A673 (cell line): ENCODE measurements at regions not wholly inside any gene's neighbourhood (a gene's known extent, or its start where the extent isn't known, plus 50 kb on each side); places are given as distances from the start of the nearest gene placed in this dataset.

Experiments used
- BruUV-seq: library from RNA; stranded (reverse); fragments of 400-500 nt; replicated peaks from 2 replicates; lab custom pipeline; 2021; lab: Mats Ljungman, UMichigan
- CTCF ChIA-PET: fragments of 300-600 bp; sonication (Branson Sonifier 250); formaldehyde crosslinking; loops from one replicate; lab custom pipeline; 2022; ENCODE audit warnings: antibody characterized with exemption; lab: Charles Lee
- POLR2A ChIA-PET: fragments of 300-600 bp; sonication (Branson Sonifier 250); formaldehyde crosslinking; loops from one replicate; lab custom pipeline; 2022; ENCODE audit warnings: antibody characterized with exemption; ENCODE audit not compliant: low non-redundant PET; lab: Charles Lee
- DNase-seq: peaks from one replicate; pipeline ENCODE4 v3.0.0-alpha.2; 2015; ENCODE audit warnings: low spot score
- H3K27ac ChIP-seq: fragments of 200-600 bp; sonication (generic); 2 replicates; pipeline ENCODE4 v1.5.1; 2016; ENCODE audit warnings: mixed run types, low read depth, mild to moderate bottlenecking, mixed read lengths, antibody characterized with exemption, low read length; ENCODE audit not compliant: poor library complexity, severe bottlenecking
- H3K27me3 ChIP-seq: fragments of 200-600 bp; sonication (generic); replicated peaks from 2 replicates; pipeline ENCODE4 v1.6.1; 2017; ENCODE audit warnings: mixed run types, low read depth, mild to moderate bottlenecking, mixed read lengths, antibody characterized with exemption, low read length; ENCODE audit not compliant: insufficient read depth, poor library complexity
- H3K36me3 ChIP-seq: fragments of 200-600 bp; sonication (generic); 2 replicates; pipeline ENCODE4 v1.6.1; 2016; ENCODE audit warnings: mixed run types, mild to moderate bottlenecking, mixed read lengths, antibody characterized with exemption, low read length; ENCODE audit not compliant: insufficient read depth, poor library complexity, severe bottlenecking
- H3K4me1 ChIP-seq: fragments of 200-600 bp; sonication (generic); 2 replicates; pipeline ENCODE4 v1.6.1; 2017; ENCODE audit warnings: mixed run types, mild to moderate bottlenecking, mixed read lengths, antibody characterized with exemption, low read length; ENCODE audit not compliant: insufficient read depth, poor library complexity, severe bottlenecking
- H3K4me3 ChIP-seq: fragments of 200-600 bp; sonication (generic); 2 replicates; pipeline ENCODE4 v1.5.1; 2016; ENCODE audit warnings: low read depth, mixed run types, mild to moderate bottlenecking, mixed read lengths, low read length; ENCODE audit not compliant: poor library complexity, severe bottlenecking
- H3K9me3 ChIP-seq: fragments of 200-600 bp; sonication (generic); 2 replicates; pipeline ENCODE4 v1.6.1; 2016; ENCODE audit warnings: mixed run types, low read depth, mild to moderate bottlenecking, mixed read lengths, antibody characterized with exemption, low read length; ENCODE audit not compliant: poor library complexity, severe bottlenecking
- EZH2 ChIP-seq: fragments of 200-600 bp; sonication (generic); IDR thresholded peaks from 2 replicates; pipeline ENCODE4 v1.6.1; 2017; ENCODE audit warnings: borderline replicate concordance, low read depth, mild to moderate bottlenecking, mixed read lengths, antibody characterized with exemption, low read length; ENCODE audit not compliant: poor library complexity, severe bottlenecking
- intact Hi-C: fragments of 100-400 bp; cut with micrococcal nuclease; formaldehyde crosslinking; loops from one replicate; pipeline ENCODE4 v1.10.0; 2022; ENCODE audit not compliant: unreplicated experiment
- TF ChIP-seq, protein P1 (sequence below): fragments of 300-800, 200-600 bp; sonication (generic); conservative IDR thresholded peaks from 2 replicates; pipeline ENCODE4 v1.5.1; 2017; ENCODE audit warnings: low read depth, mild to moderate bottlenecking, antibody characterized with exemption, low read length, moderate library complexity, mixed read lengths

DNA sequence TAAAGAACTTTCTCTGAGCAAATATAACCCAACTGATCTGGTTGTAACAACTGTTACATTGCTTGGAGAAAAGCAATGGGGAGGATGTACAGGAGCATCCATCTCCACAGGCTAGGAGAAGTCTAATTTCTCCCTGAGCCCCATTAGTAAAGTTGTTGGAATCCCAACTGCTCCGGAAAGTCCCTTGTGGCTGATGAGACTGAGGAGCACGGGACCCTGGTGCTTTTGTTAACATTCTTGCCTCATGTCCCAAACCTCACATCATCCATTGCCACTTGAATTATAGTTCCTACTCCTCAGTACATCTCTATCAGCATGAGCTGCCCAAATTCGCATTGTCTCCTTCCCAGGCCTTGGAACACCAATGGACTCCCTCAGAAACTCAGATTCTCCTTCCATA, 260.6 kb upstream of the BMP2 start:
- intact Hi-C loops = no loop called here
- POLR2A ChIA-PET = no interaction called here
- DNase-seq = no peak
- Histone ChIP-seq H3K9me3 (no peaks in the 10 kb centered on the region), H3K36me3 (no peaks in the 10 kb centered on the region), H3K4me3 (no peak overlapping the region), H3K4me1 (no peaks in the 10 kb centered on the region), H3K27ac (no peak overlapping the region), H3K27me3 (no peaks in the 10 kb centered on the region)
- BruUV-seq = no TSS peak
- CTCF ChIA-PET = no interaction called here
- TF ChIP-seq, protein P1, sequence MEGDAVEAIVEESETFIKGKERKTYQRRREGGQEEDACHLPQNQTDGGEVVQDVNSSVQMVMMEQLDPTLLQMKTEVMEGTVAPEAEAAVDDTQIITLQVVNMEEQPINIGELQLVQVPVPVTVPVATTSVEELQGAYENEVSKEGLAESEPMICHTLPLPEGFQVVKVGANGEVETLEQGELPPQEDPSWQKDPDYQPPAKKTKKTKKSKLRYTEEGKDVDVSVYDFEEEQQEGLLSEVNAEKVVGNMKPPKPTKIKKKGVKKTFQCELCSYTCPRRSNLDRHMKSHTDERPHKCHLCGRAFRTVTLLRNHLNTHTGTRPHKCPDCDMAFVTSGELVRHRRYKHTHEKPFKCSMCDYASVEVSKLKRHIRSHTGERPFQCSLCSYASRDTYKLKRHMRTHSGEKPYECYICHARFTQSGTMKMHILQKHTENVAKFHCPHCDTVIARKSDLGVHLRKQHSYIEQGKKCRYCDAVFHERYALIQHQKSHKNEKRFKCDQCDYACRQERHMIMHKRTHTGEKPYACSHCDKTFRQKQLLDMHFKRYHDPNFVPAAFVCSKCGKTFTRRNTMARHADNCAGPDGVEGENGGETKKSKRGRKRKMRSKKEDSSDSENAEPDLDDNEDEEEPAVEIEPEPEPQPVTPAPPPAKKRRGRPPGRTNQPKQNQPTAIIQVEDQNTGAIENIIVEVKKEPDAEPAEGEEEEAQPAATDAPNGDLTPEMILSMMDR = no peak
- TF ChIP-seq EZH2 = no peak

DNA sequence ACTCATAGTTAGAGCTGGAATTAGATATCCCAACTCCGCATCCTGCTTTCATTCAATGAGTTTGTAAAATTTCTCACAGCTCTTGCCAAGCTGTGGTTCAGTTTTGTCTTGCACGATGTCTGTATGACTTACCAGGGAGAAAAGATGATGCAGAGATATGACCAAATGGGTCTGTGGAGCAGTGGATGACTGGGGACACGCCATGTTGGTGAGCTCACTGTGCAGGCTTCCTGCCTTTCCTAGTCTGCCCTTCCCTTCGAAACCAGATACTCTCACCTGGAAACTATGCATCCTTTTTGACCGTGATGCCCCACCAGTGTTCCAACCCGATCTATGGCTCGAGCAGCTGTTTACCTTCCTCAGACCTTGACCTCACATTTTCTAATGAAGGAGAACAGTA, 262.7 kb upstream of the BMP2 start:
- no peaks in the 10 kb centered on the region for H3K4me1 ChIP-seq
- H3K36me3 ChIP-seq = no peaks in the 10 kb centered on the region
- no peaks in the 10 kb centered on the region for H3K9me3 ChIP-seq
- H3K27me3 ChIP-seq = no peaks in the 10 kb centered on the region
- intact Hi-C loops = no loop called here
- no peak for TF ChIP-seq EZH2
- TF ChIP-seq, protein P1 = no peak
- DNase-seq = no peak
- ChIA-PET CTCF (no interaction called here), POLR2A (no interaction called here)
- no TSS peak for BruUV-seq
- H3K4me3 ChIP-seq = no peak overlapping the region
- no peak overlapping the region for H3K27ac ChIP-seq

DNA sequence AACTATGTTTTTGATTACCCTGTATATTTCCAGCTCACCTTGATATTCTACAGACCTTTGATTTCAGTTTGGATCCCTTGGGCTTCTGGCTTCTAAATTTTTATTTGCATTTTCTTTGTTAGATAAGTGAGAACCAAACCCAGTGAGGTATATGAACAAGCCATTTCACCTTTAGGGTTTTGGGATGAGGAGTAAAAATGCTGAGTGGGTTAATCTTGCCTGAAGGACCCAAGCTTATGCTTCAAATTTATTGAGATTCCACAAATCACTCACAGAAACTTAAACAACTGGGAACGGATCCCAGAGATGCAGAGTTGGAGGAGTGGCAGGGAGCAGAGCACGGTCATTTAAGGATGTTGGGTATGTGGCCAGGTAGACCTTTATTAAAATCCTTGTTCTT, 263.3 kb upstream of the BMP2 start:
- H3K4me1 ChIP-seq = no peaks in the 10 kb centered on the region
- ChIA-PET POLR2A (no interaction called here), CTCF (no interaction called here)
- H3K36me3 ChIP-seq = no peaks in the 10 kb centered on the region
- no peak overlapping the region for H3K4me3 ChIP-seq
- TF ChIP-seq EZH2 = no peak
- TF ChIP-seq, protein P1 = no peak
- no peaks in the 10 kb centered on the region for H3K9me3 ChIP-seq
- intact Hi-C loops = no loop called here
- no peak overlapping the region for H3K27ac ChIP-seq
- BruUV-seq = no TSS peak
- DNase-seq = no peak
- no peaks in the 10 kb centered on the region for H3K27me3 ChIP-seq
